Karpas-422 (cell line): ENCODE measurements at regions not wholly inside any gene's neighbourhood (a gene's known extent, or its start where the extent isn't known, plus 50 kb on each side); places are given as distances from the start of the nearest gene placed in this dataset.
"Not testable (repeated sequence)": the region's sequence is repeated elsewhere in the genome, so short reads cannot be mapped to it uniquely, and the experiment has no call there.

Experiments
- DNase-seq: peaks from one replicate; pipeline ENCODE4 v3.0.0-alpha.2; 2015
- H2AFZ ChIP-seq: fragments of 200-600 bp; sonication (generic); 2 replicates; pipeline ENCODE4 v1.6.1; 2014; ENCODE audit warnings: antibody characterized with exemption, low read length, mixed read lengths
- H3K27ac ChIP-seq: fragments of 200-600 bp; sonication (generic); 2 replicates; pipeline ENCODE4 v1.5.1; 2014; ENCODE audit warnings: mild to moderate bottlenecking, low read length, moderate library complexity
- H3K27me3 ChIP-seq: fragments of 200-600 bp; sonication (generic); 2 replicates; pipeline ENCODE4 v1.6.1; 2014; ENCODE audit warnings: low read length, mixed read lengths
- H3K36me3 ChIP-seq: fragments of 200-600 bp; sonication (generic); 2 replicates; pipeline ENCODE4 v1.6.1; 2014; ENCODE audit warnings: low read length, mixed read lengths; ENCODE audit not compliant: insufficient read depth
- H3K4me1 ChIP-seq: fragments of 200-600 bp; sonication (generic); 2 replicates; pipeline ENCODE4 v1.6.1; 2014; ENCODE audit warnings: mild to moderate bottlenecking, low read length, mixed read lengths
- H3K4me2 ChIP-seq: fragments of 200-600 bp; sonication (generic); 2 replicates; pipeline ENCODE4 v1.6.1; 2014; ENCODE audit warnings: low read length, low read depth, mild to moderate bottlenecking; ENCODE audit not compliant: poor library complexity, severe bottlenecking
- H3K4me3 ChIP-seq: fragments of 200-600 bp; sonication (generic); 2 replicates; pipeline ENCODE4 v1.5.1; 2014; ENCODE audit warnings: mild to moderate bottlenecking, antibody characterized with exemption, low read length, mixed read lengths
- H3K79me2 ChIP-seq: fragments of 200-600 bp; sonication (generic); 2 replicates; pipeline ENCODE4 v1.6.1; 2014; ENCODE audit warnings: mild to moderate bottlenecking, low read length, mixed read lengths
- H3K9ac ChIP-seq: fragments of 200-600 bp; sonication (generic); 2 replicates; pipeline ENCODE4 v1.6.0; 2014; ENCODE audit warnings: low read length
- H3K9me2 ChIP-seq: fragments of 200-600 bp; sonication (generic), shearing (Covaris generic); replicated peaks from 2 replicates; pipeline ENCODE4 v1.6.0; 2014; ENCODE audit warnings: mild to moderate bottlenecking, low read length, moderate library complexity; ENCODE audit not compliant: insufficient read depth
- H3K9me3 ChIP-seq: fragments of 300-700, 200-600 bp; sonication (generic); 2 replicates; pipeline ENCODE4 v1.6.1; 2014; ENCODE audit warnings: low read length, mixed read lengths
- H4K20me1 ChIP-seq: fragments of 200-600 bp; sonication (generic); 2 replicates; pipeline ENCODE4 v1.6.1; 2014; ENCODE audit warnings: mild to moderate bottlenecking, antibody characterized with exemption, low read length, low read depth; ENCODE audit not compliant: insufficient read depth

- not testable (repeated sequence) for H2AFZ ChIP-seq, H3K4me1 ChIP-seq, H3K36me3 ChIP-seq, H3K79me2 ChIP-seq, H3K9me3 ChIP-seq, DNase-seq, H4K20me1 ChIP-seq, H3K9me2 ChIP-seq, H3K4me3 ChIP-seq, H3K9ac ChIP-seq, H3K4me2 ChIP-seq, H3K27ac ChIP-seq, H3K27me3 ChIP-seq
Measured at GRCh38 chr7:76912011-76912814, 119.9 kb downstream of the SPDYE17 start.

- not testable (repeated sequence) for H3K4me3 ChIP-seq, DNase-seq, H4K20me1 ChIP-seq, H3K9me3 ChIP-seq, H3K27ac ChIP-seq, H3K9me2 ChIP-seq, H2AFZ ChIP-seq, H3K9ac ChIP-seq, H3K36me3 ChIP-seq, H3K4me1 ChIP-seq, H3K27me3 ChIP-seq, H3K4me2 ChIP-seq, H3K79me2 ChIP-seq
Measured at GRCh38 chr7:76904688-76905087, 127.5 kb downstream of the SPDYE17 start.

GRCh38 chr7:76901944-76902710 is 130.0 kb downstream of the SPDYE17 start:
- not testable (repeated sequence) for H3K9ac ChIP-seq, H3K9me3 ChIP-seq, H3K4me3 ChIP-seq, H3K79me2 ChIP-seq, H2AFZ ChIP-seq, DNase-seq, H3K9me2 ChIP-seq, H3K27me3 ChIP-seq, H3K4me2 ChIP-seq, H3K4me1 ChIP-seq, H3K27ac ChIP-seq, H3K36me3 ChIP-seq, H4K20me1 ChIP-seq

- H3K4me1 ChIP-seq, H3K36me3 ChIP-seq, H4K20me1 ChIP-seq, H3K9me3 ChIP-seq, H3K79me2 ChIP-seq, H3K27ac ChIP-seq, DNase-seq, H3K9me2 ChIP-seq, H3K4me2 ChIP-seq, H3K9ac ChIP-seq, H3K27me3 ChIP-seq, H2AFZ ChIP-seq, H3K4me3 ChIP-seq: not testable (repeated sequence)
Measured at GRCh38 chr7:76898807-76899206, 133.4 kb downstream of the SPDYE17 start.

GRCh38 chr7:76897007-76897406 is 135.2 kb downstream of the SPDYE17 start:
- not testable (repeated sequence) for H3K9me2 ChIP-seq, H3K79me2 ChIP-seq, H2AFZ ChIP-seq, H3K9me3 ChIP-seq, H3K4me2 ChIP-seq, H3K9ac ChIP-seq, H3K36me3 ChIP-seq, H3K27ac ChIP-seq, H4K20me1 ChIP-seq, H3K4me3 ChIP-seq, H3K27me3 ChIP-seq, DNase-seq, H3K4me1 ChIP-seq

- H3K36me3 ChIP-seq, H4K20me1 ChIP-seq, H3K4me1 ChIP-seq, H3K9ac ChIP-seq, H3K9me2 ChIP-seq, H3K27me3 ChIP-seq, H2AFZ ChIP-seq, H3K4me3 ChIP-seq, DNase-seq, H3K4me2 ChIP-seq, H3K9me3 ChIP-seq, H3K79me2 ChIP-seq, H3K27ac ChIP-seq: not testable (repeated sequence)
Measured at GRCh38 chr7:76895696-76896095, 136.5 kb downstream of the SPDYE17 start.

GRCh38 chr7:76891771-76892170 is 140.4 kb downstream of the SPDYE17 start:
- not testable (repeated sequence) for H3K36me3 ChIP-seq, H3K27me3 ChIP-seq, H3K9me3 ChIP-seq, H3K4me1 ChIP-seq, H3K4me3 ChIP-seq, H4K20me1 ChIP-seq, H2AFZ ChIP-seq, H3K4me2 ChIP-seq, H3K27ac ChIP-seq, H3K9me2 ChIP-seq, DNase-seq, H3K79me2 ChIP-seq, H3K9ac ChIP-seq

GRCh38 chr7:76879733-76880288 is 152.3 kb downstream of the SPDYE17 start:
- H3K9ac ChIP-seq: not testable (repeated sequence)

More at GRCh38 chr7:76879733-76880288, 152.3 kb downstream of the SPDYE17 start:
- not testable (repeated sequence) for H2AFZ ChIP-seq, H4K20me1 ChIP-seq, H3K4me2 ChIP-seq, H3K27ac ChIP-seq, H3K27me3 ChIP-seq, H3K9me2 ChIP-seq, H3K9me3 ChIP-seq, H3K79me2 ChIP-seq, H3K4me3 ChIP-seq, DNase-seq, H3K4me1 ChIP-seq, H3K36me3 ChIP-seq
